Prostate gland (tissue), 2 donors: ENCODE measurements at regions not wholly inside any gene's neighbourhood (a gene's known extent, or its start where the extent isn't known, plus 50 kb on each side); places are given as distances from the start of the nearest gene placed in this dataset.

ENCODE experiments used
- CTCF ChIP-seq, 4 experiments: fragments of 200-600 bp in 2 of 4; fragments of 450-650 bp in 2 of 4; sonication (generic) in 2 of 4; IDR thresholded peaks; 1 replicate in 3 of 4; 2 replicates in 1 of 4; pipeline ENCODE4 v1.5.1; 2016 to 2019; ENCODE audit warnings: antibody characterized with exemption in 4 of 4, mild to moderate bottlenecking in 2 of 4, moderate library complexity in 2 of 4
- POLR2AphosphoS5 ChIP-seq: sonication (generic); formaldehyde crosslinking; IDR thresholded peaks from one replicate; pipeline ENCODE4 v1.6.1; 2017; ENCODE audit warnings: antibody characterized with exemption

GRCh38 chr6:9978480-9978879 is 436.4 kb downstream of the TFAP2A start:
- no peak for TF ChIP-seq CTCF (IDR thresholded peaks at IDR 0.05)
- TF ChIP-seq POLR2AphosphoS5 = no peak
